ENCODE measurements at regions not wholly inside any gene's neighbourhood (a gene's known extent, or its start where the extent isn't known, plus 50 kb on each side); places are given as distances from the start of the nearest gene placed in this dataset.

GRCh38 chr2:20538308-20539132 is 91.6 kb downstream of the RHOB start (continued):
- TF ChIP-seq, protein P1, sequence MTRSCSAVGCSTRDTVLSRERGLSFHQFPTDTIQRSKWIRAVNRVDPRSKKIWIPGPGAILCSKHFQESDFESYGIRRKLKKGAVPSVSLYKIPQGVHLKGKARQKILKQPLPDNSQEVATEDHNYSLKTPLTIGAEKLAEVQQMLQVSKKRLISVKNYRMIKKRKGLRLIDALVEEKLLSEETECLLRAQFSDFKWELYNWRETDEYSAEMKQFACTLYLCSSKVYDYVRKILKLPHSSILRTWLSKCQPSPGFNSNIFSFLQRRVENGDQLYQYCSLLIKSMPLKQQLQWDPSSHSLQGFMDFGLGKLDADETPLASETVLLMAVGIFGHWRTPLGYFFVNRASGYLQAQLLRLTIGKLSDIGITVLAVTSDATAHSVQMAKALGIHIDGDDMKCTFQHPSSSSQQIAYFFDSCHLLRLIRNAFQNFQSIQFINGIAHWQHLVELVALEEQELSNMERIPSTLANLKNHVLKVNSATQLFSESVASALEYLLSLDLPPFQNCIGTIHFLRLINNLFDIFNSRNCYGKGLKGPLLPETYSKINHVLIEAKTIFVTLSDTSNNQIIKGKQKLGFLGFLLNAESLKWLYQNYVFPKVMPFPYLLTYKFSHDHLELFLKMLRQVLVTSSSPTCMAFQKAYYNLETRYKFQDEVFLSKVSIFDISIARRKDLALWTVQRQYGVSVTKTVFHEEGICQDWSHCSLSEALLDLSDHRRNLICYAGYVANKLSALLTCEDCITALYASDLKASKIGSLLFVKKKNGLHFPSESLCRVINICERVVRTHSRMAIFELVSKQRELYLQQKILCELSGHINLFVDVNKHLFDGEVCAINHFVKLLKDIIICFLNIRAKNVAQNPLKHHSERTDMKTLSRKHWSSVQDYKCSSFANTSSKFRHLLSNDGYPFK (CRISPR knock-in tag; IDR thresholded peaks at IDR 0.05; ENCODE audit: borderline replicate concordance): peak; percentile 74
- peak; percentile 70; the same call in 1 of the 2 replicates for TF ChIP-seq ZNF768 (CRISPR knock-in tag; IDR thresholded peaks at IDR 0.05)
- TF ChIP-seq ZSCAN31 (CRISPR knock-in tag; IDR thresholded peaks at IDR 0.05; ENCODE audit: low read depth): peak; percentile 88
- peak; percentile 76 for TF ChIP-seq FOXJ3 (CRISPR knock-in tag; IDR thresholded peaks at IDR 0.05; ENCODE audit: borderline replicate concordance)
- no peak for TF ChIP-seq ZNF17 (CRISPR knock-in tag; IDR thresholded peaks at IDR 0.05)
- TF ChIP-seq BRD4 (CRISPR knock-in tag; IDR thresholded peaks at IDR 0.05): peak; percentile 98
- 0 out of 2 replicates have a peak, but pooled peaks have one; percentile 76 for TF ChIP-seq ZNF709 (CRISPR knock-in tag; IDR thresholded peaks at IDR 0.05)
- no peak; the same call in 1 of the 2 replicates for TF ChIP-seq ZNF335 (CRISPR knock-in tag; IDR thresholded peaks at IDR 0.05)
- TF ChIP-seq ZNF501 (CRISPR knock-in tag; IDR thresholded peaks at IDR 0.05): peak; percentile 89
- peak; percentile 84 for TF ChIP-seq ZNF296 (CRISPR knock-in tag; conservative IDR thresholded peaks at IDR 0.05)
- peak; percentile 94; the same call in 1 of the 2 replicates for TF ChIP-seq ZNF34 (CRISPR knock-in tag; IDR thresholded peaks at IDR 0.05; ENCODE audit: borderline replicate concordance)
- TF ChIP-seq STAG1 (CRISPR knock-in tag; IDR thresholded peaks at IDR 0.05): peak; percentile 31; the same call in 1 of the 2 replicates
- TF ChIP-seq, protein P2, sequence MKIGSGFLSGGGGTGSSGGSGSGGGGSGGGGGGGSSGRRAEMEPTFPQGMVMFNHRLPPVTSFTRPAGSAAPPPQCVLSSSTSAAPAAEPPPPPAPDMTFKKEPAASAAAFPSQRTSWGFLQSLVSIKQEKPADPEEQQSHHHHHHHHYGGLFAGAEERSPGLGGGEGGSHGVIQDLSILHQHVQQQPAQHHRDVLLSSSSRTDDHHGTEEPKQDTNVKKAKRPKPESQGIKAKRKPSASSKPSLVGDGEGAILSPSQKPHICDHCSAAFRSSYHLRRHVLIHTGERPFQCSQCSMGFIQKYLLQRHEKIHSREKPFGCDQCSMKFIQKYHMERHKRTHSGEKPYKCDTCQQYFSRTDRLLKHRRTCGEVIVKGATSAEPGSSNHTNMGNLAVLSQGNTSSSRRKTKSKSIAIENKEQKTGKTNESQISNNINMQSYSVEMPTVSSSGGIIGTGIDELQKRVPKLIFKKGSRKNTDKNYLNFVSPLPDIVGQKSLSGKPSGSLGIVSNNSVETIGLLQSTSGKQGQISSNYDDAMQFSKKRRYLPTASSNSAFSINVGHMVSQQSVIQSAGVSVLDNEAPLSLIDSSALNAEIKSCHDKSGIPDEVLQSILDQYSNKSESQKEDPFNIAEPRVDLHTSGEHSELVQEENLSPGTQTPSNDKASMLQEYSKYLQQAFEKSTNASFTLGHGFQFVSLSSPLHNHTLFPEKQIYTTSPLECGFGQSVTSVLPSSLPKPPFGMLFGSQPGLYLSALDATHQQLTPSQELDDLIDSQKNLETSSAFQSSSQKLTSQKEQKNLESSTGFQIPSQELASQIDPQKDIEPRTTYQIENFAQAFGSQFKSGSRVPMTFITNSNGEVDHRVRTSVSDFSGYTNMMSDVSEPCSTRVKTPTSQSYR (CRISPR knock-in tag; IDR thresholded peaks at IDR 0.05; ENCODE audit: borderline replicate concordance): peak; percentile 55; the same call in 1 of the 2 replicates
- no peak; the same call in 1 of the 2 replicates for TF ChIP-seq ZNF644 (CRISPR knock-in tag; IDR thresholded peaks at IDR 0.05; ENCODE audit: low read depth)
- peak; percentile 82 for TF ChIP-seq YY1 (IDR thresholded peaks at IDR 0.05; ENCODE audit: insufficient read depth, insufficient replicate concordance, low read depth, low read length)
- peak; percentile 14; the same call in 1 of the 2 replicates for TF ChIP-seq MIER2 (CRISPR knock-in tag; IDR thresholded peaks at IDR 0.05)
- TF ChIP-seq EHMT2 (IDR thresholded peaks at IDR 0.05; ENCODE audit: borderline replicate concordance, low read depth, low read length): no peak; the same call in 1 of the 2 replicates
- TF ChIP-seq ZNF788 (CRISPR knock-in tag; IDR thresholded peaks at IDR 0.05; ENCODE audit: borderline replicate concordance): peak; percentile 95; the same call in 1 of the 2 replicates
- 0 out of 2 replicates have a peak, but pooled peaks have one; percentile 70 for TF ChIP-seq ZNF615 (CRISPR knock-in tag; IDR thresholded peaks at IDR 0.05; ENCODE audit: borderline replicate concordance)
- peak; percentile 52 for TF ChIP-seq DMAP1 (CRISPR knock-in tag; IDR thresholded peaks at IDR 0.05)

Data from HepG2 (cell line).